ENCODE measurements at regions not wholly inside any gene's neighbourhood (a gene's known extent, or its start where the extent isn't known, plus 50 kb on each side); places are given as distances from the start of the nearest gene placed in this dataset.

DNA sequence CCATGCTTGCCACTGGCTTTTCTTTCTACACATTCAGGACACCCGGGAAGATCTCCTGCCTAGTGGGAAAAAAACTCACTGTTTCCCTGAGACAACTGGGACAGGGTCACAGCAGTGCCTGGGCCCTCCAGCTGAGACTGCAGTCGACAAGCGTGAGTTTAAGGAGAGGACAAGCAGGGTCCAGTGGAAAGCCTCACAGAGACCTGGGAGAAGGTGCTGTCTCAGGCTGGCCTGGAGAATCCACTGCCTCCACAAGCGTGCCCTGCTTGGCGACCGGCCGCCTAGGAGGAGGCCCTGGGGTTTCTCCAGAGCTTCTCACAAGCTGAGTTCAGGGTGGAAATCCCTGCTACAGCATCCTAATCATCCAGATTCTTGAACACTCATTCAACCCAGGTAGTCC lies 519.6 kb upstream of the RAB6C start:
- WGBS (ENCODE audit: low lambda C conversion rate): 54% methylated on average over 6 of the region's 7 CpGs
- no peaks in the 10 kb centered on the region for H3K27me3 ChIP-seq (ENCODE audit: insufficient read depth)
- ChIA-PET CTCF (interaction anchor here (0.7 kb wide), 1 partner anchor 337 kb away, joined by 3 read pairs; no protein-coding TSS in a partner anchor), POLR2A (no interaction called here)
- H3K27ac ChIP-seq (ENCODE audit: low read depth in 2 of 2, low read length in 1 of 2): no peak overlapping the region
- no peaks in the 10 kb centered on the region for H3F3A ChIP-seq (replicated peaks; ENCODE audit: insufficient read depth)
- no peaks in the 10 kb centered on the region for H3K9me3 ChIP-seq
- TF ChIP-seq EP300 (IDR thresholded peaks at IDR 0.05; ENCODE audit: borderline replicate concordance in 1 of 2, low read depth in 1 of 2, low read length in 1 of 2) (no peak), FOXM1 (IDR thresholded peaks at IDR 0.05; ENCODE audit: low read depth) (no peak), MEF2A (IDR thresholded peaks at IDR 0.05; ENCODE audit: borderline replicate concordance, low read depth) (no peak), GABPA (IDR thresholded peaks at IDR 0.05; ENCODE audit: low read depth) (no peak), RXRA (IDR thresholded peaks at IDR 0.05; ENCODE audit: borderline replicate concordance, low read depth) (no peak), RAD21 (IDR thresholded peaks at IDR 0.05; ENCODE audit: low read length) (no peak), NFIC (IDR thresholded peaks at IDR 0.05; ENCODE audit: borderline replicate concordance) (no peak), TEAD4 (IDR thresholded peaks at IDR 0.05; ENCODE audit: borderline replicate concordance, insufficient read depth) (no peak), TCF12 (IDR thresholded peaks at IDR 0.05) (no peak), CHD2 (IDR thresholded peaks at IDR 0.05; ENCODE audit: low read length, partially characterized antibody) (no peak), SMC3 (IDR thresholded peaks at IDR 0.05; ENCODE audit: low read depth, low read length) (no peak), MXI1 (IDR thresholded peaks at IDR 0.05; ENCODE audit: low read depth, low read length) (no peak)
- TF ChIP-seq, protein P1, sequence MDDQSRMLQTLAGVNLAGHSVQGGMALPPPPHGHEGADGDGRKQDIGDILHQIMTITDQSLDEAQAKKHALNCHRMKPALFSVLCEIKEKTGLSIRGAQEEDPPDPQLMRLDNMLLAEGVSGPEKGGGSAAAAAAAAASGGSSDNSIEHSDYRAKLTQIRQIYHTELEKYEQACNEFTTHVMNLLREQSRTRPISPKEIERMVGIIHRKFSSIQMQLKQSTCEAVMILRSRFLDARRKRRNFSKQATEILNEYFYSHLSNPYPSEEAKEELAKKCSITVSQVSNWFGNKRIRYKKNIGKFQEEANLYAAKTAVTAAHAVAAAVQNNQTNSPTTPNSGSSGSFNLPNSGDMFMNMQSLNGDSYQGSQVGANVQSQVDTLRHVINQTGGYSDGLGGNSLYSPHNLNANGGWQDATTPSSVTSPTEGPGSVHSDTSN (IDR thresholded peaks at IDR 0.05): no peak
- TF ChIP-seq, protein P2, sequence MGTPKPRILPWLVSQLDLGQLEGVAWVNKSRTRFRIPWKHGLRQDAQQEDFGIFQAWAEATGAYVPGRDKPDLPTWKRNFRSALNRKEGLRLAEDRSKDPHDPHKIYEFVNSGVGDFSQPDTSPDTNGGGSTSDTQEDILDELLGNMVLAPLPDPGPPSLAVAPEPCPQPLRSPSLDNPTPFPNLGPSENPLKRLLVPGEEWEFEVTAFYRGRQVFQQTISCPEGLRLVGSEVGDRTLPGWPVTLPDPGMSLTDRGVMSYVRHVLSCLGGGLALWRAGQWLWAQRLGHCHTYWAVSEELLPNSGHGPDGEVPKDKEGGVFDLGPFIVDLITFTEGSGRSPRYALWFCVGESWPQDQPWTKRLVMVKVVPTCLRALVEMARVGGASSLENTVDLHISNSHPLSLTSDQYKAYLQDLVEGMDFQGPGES (IDR thresholded peaks at IDR 0.05; ENCODE audit: low read depth, low read length): no peak
- TF ChIP-seq, protein P3, sequence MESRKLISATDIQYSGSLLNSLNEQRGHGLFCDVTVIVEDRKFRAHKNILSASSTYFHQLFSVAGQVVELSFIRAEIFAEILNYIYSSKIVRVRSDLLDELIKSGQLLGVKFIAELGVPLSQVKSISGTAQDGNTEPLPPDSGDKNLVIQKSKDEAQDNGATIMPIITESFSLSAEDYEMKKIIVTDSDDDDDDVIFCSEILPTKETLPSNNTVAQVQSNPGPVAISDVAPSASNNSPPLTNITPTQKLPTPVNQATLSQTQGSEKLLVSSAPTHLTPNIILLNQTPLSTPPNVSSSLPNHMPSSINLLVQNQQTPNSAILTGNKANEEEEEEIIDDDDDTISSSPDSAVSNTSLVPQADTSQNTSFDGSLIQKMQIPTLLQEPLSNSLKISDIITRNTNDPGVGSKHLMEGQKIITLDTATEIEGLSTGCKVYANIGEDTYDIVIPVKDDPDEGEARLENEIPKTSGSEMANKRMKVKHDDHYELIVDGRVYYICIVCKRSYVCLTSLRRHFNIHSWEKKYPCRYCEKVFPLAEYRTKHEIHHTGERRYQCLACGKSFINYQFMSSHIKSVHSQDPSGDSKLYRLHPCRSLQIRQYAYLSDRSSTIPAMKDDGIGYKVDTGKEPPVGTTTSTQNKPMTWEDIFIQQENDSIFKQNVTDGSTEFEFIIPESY (IDR thresholded peaks at IDR 0.05; ENCODE audit: borderline replicate concordance, low read depth): no peak
- TF ChIP-seq, protein P4, sequence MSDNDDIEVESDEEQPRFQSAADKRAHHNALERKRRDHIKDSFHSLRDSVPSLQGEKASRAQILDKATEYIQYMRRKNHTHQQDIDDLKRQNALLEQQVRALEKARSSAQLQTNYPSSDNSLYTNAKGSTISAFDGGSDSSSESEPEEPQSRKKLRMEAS (IDR thresholded peaks at IDR 0.05; ENCODE audit: low read depth): no peak
- no peak overlapping the region for H3K9ac ChIP-seq
- no peaks in the 10 kb centered on the region for H3K4me1 ChIP-seq (ENCODE audit: control insufficient read depth in 1 of 2, insufficient read depth in 2 of 2, low read depth in 1 of 2, low read length in 1 of 2)
- no peaks in the 10 kb centered on the region for H4K20me1 ChIP-seq (ENCODE audit: insufficient read depth)
- DNase-seq: no peak
- no peak overlapping the region for H3K4me2 ChIP-seq
- no peaks in the 10 kb centered on the region for H3K79me2 ChIP-seq (ENCODE audit: insufficient read depth)
- H2AFZ ChIP-seq (ENCODE audit: low read depth): no peak overlapping the region
- no peak overlapping the region for H3K4me3 ChIP-seq (ENCODE audit: low read depth in 2 of 2, low read length in 1 of 2)
- no peaks in the 10 kb centered on the region for H3K36me3 ChIP-seq (replicated peaks in 1 of 2; ENCODE audit: control insufficient read depth in 1 of 2, insufficient read depth in 2 of 2, low read length in 1 of 2)
- H3K9me2 ChIP-seq: no peaks in the 10 kb centered on the region

All from SK-N-SH (cell line).